ENCODE measurements at regions not wholly inside any gene's neighbourhood (a gene's known extent, or its start where the extent isn't known, plus 50 kb on each side); places are given as distances from the start of the nearest gene placed in this dataset.
"Not testable (repeated sequence)": the region's sequence is repeated elsewhere in the genome, so short reads cannot be mapped to it uniquely, and the experiment has no call there.

DNA sequence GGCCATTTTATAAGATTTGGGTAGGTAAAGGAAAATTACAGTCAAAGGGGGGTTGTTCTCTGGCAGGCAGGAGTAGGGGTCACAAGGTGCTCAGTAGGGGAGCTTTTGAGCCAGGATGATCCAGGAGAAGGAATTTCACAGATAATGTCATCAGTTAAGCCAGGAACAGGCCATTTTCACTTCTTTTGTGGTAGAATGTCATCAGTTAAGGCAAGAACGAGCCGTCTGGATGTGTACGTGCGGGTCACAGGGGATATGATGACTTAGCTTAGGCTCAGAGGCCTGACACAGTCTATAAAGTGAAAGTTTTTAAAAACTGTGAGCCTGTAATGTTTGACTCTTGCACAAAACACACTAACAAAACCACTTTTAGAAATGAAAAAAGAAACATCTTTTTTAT lies 1371.3 kb upstream of the RAG2 start:
- not testable (repeated sequence) for DNase-seq

DNA sequence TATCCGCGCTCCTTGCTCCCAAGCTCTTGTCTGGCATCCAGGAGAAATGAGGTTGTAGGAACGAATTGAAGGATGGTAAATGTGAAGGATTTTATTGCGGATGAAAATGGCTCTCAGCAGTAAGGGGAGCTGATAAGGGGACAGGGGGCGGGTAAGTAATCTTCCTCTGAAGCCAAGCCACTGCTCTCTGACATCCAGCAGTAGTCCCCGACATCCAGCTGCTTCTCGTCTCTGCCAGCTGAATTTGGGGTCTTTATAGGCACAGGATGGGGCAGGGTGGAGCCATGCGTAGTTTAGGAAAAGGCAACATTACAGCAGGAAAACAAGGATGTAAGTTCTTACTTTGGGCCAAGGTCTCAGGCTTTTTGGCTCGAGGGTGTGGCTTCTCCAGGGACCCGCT lies 1370.1 kb upstream of the RAG2 start:
- no peak for DNase-seq

DNA sequence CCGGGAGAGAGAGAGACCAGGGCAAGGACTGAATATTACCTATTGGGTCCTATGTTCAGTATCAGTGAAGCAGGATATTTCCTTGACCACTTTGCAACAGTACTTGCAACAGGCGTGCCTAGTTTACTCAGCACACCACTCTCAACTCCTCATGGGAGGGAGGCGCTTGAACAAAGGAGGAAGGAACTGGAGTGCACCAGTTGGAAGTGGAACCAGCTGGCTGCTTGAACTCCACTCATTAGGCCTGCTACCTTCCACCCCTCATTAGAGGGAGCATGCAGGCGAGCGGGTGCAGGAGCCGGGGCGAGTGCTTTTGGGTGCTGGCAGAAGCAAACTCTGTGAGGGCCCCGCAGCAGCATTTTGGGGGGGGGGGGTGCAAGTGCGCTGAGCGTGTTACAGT lies 1369.6 kb upstream of the RAG2 start:
- no peak for DNase-seq

DNA sequence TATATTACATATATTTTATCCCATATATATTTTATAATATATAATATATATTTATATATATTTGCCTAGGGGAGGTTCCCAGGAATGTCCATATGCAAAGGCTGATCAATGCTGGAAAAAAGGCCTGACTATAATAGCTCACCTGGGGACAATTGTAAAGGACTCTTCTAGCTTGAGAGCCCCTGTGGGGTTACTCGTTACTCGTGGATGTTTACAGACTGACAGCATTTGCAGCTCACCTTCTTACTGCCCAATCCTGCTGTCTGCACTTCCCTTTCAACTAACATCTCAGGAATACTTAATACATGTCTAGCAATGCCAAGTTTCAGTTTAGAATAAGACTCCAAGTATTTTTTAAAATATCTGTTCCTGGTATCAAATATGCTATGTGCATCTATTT lies 1365.4 kb upstream of the RAG2 start:
- DNase-seq: no peak

DNA sequence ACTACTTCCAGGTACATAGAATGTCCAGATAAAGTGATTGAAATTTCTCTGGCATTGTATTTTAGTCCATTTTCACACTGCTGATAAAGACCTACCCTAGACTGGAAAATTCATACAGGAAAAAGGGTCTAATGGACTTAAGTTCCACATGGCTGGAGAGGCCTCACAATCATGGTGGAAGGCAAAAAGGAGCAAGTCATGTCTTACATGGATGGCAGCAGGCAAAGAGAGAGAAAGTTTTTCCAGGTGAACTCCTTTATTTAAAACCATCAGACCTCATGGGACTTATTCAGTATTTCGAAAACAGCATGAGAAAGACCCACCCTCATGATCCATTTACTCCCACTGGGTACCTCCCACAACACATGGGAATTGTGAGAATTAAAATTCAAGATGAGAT lies 1359.7 kb upstream of the RAG2 start:
- DNase-seq: no peak

DNA sequence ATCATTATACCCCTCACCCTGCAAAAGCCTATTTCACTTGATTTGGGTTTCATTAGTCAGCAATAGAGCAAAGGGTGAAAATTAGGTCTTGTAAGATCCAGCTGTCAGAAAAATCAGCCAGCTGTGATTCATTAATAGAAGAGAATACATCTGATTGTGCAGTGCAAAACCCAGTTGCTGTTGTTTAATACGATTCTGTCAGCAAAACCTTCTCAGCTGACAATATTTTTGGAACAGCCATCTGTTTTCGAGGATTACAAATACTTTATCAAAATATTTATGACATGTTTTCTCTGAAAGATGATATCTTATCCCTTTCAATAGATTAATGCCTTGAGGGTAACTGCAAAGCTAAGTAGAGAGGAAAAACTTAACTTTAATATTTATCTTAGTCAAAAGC lies 1354.0 kb upstream of the RAG2 start:
- DNase-seq: no peak

DNA sequence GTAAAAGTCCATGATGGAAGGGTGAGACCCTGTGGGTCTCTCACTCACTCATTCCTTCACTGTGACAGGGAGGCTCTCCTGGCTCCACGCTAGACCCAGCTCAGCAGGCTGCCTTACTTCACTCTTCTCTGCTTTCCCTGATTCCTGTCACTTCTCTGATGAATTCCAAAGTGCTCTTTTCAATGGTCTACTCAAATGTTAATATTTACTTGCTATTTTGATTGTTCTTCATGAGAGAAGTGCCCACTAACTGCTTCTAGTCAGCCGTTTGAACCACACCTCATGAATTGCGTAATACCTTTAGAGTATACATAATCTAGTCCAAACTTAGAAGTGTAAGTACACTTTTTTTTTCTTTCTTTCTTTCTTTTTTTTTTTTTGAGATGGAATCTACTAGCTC lies 1350.2 kb upstream of the RAG2 start:
- no peak for DNase-seq

DNA sequence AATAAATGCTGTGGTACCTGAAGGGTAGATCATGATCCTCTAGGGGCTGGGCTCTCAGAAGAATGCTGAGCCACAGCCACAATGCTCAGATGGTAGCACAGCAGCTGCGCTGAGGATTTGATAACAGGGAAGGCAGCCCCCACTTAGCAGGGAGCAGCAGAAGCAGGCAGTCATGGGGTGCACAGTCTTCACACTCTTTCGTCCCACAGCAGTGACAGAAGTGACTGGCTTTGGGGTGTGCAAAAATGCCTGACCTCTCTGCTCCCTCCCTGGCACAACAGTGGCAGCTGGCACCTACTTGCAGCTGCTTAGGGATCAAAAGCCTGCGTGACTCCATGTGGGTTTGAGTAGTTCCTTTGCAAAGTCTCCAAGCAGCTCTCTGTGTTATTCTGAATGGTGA lies 1349.8 kb upstream of the RAG2 start:
- no peak for DNase-seq

DNA sequence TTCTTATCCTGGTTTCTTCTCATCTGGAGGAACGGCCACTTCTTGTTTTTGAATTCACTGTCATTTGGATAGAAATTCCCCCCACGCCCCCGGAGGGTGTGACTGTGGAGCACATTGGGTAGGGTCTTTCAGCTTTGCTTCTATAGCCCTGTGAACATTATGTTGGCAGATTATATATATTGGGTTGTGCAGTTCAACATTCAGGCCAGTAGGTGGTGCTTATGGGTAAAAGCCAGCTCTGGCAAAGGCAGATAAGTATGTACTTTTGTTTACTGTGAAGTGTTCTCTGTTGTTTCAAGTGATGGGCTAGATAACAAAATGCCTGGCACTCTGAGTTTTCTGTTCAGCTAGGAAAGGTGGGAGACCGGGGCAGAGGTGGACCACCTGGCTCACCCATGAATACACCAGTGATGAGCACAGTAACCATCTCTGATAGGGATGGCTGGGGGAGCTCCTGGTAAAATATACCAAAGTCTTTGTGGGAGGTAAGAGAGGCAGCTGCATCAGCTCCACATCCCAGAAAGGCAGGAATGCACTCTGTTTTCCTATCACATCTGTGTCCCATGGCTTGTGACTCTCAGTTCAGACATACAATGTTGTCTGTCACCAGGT lies 1348.2 kb upstream of the RAG2 start:
- no peak for DNase-seq

DNA sequence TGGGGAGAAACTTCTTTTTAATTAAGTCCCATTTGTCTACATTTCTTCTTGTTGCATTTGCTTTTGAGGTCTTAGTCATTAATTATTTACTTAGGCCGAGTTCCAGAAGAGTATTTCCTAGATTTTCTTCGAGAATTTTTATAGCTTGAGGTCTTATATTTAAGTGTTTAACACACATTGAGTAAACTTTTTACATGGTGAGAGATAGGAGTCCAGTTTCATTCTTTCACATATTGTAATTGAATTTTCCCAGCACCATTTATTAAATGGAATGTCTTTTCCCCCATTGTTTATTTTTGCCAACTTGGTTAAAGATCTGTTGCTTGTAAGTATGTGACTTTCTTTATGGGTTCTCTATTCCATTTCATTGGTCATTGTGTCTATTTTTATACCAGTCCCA lies 1344.0 kb upstream of the RAG2 start:
- no peak for DNase-seq

DNA sequence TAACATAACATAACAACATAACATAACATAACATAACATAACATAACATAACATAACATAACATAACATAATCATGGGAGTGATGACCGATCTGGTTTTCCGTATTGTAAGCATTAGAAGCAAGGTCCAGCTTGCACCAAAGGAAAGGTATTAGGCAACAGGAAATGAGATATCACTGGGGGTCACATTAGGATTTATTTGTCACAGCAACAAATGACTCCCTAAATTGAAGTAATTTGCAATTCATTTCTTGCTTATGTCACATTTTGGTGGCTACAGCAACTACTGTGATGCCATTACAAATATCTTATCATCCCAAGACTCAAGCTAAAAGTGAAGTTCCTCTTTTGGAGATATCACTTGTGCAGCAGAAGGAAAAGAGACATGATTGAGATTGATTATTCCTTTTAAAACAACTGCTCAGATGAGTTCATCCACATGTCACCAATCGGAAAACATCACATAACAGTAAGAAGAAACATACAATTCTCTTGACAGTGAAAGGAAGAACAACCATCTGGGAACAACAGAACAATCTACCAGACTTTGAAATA lies 1331.1 kb upstream of the RAG2 start:
- DNase-seq: no peak

DNA sequence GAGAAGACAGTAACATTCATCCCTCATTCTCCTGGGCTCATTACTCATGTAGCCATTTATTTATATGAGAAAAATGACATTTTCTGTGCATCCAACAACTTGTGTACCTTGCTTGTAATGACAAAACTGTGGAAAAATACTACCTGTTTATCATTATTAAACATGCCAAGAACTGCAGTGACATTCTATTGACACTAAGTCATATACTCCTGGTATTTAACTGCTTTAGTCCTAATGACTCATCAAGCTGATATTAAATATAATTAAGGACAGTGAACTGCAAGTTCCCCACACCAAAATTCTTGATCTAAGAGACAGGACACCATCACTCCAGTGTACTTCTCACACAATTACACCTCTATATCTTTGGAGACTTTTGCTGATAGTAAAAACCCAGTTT lies 1328.7 kb upstream of the RAG2 start:
- DNase-seq: no peak

DNA sequence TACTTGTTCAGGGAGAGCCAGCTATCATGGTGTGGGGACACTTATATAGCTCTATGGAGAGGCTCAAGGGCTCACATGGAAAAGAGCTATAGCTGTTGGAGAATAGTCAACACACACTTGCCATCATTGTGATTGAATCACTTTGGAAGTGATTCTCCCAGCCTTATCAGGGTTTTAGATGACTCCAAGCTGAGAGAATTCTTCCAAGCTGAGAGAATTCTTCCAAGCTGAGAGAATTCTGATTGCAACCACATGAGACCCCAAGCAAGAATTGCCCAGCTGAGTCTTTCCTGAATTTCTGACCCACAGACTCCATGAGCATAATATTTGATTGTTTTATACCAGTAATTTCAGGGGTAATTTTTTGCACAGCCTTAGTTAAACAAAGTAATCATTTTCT lies 1318.3 kb upstream of the RAG2 start:
- DNase-seq: no peak

DNA sequence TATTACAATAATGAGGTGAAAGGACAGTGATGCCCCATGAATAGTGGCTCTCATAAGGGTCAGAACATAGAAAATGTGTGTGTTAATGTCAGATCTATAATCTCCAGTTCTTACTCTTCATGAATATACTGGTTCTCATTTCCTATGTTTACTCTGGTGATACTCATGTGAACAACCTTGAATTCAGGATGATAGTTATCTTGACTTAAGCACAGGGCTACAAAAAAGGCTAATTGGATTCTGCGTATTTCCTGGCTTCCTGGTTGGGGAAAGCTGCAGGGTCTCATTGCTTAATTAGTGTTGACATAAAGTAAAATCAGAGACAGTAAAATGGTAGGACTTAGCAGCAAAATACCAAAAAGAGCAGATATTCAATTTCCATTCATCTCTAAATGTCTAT lies 1316.8 kb upstream of the RAG2 start:
- no peak for DNase-seq

DNA sequence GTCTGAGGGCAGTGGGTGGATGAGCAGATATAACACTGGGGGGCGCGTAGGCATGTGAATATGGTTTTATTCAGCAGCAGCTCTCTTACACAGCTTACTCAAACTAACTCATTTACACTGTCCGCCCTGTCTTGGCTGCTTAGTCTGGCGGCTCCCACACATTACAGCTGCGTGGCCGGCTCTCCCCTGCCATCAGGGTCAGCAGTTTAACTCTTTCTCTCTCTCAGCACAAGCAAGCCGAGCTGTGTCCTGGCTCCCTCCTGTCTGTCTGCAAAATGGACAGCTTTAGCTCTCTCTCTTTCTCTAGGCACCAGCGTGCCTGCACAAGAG lies 1310.1 kb upstream of the RAG2 start:
- no peak for DNase-seq

DNA sequence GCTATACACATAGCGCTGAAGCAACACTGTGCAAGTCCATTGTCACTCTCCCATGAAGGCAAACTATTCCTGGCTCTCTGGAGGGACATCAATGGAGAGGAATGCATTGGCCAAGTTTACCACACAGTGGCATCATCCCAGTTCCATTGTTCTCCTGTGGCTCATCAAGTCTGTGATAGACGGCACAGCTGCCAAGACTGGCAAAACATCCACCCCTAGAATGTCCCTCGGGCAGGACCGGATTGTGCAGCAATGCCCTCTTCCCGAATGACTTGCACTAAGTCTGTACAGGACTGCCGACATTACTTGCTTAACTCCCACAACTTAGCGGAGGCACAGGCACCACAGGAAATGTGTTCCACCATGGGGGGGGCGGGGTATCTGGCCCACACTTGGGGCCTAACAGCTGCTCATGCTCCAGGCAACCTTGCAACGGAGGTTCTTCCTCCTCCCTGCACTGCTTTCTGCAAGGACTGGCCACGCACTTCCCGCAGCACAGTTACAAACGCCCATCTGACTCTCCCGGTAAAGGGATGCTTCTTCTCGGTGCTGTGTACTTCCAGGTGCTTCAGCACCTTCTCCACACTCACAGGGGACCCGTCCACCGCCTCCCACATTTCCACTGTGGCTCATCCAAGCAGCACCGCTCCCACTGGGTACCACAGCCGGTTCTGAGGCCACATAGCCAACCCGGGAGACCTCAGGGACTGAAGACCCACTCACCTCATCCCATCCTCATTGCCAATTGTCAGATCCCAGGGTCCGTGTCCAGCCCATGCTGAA lies 1309.6 kb upstream of the RAG2 start:
- no peak for DNase-seq

DNA sequence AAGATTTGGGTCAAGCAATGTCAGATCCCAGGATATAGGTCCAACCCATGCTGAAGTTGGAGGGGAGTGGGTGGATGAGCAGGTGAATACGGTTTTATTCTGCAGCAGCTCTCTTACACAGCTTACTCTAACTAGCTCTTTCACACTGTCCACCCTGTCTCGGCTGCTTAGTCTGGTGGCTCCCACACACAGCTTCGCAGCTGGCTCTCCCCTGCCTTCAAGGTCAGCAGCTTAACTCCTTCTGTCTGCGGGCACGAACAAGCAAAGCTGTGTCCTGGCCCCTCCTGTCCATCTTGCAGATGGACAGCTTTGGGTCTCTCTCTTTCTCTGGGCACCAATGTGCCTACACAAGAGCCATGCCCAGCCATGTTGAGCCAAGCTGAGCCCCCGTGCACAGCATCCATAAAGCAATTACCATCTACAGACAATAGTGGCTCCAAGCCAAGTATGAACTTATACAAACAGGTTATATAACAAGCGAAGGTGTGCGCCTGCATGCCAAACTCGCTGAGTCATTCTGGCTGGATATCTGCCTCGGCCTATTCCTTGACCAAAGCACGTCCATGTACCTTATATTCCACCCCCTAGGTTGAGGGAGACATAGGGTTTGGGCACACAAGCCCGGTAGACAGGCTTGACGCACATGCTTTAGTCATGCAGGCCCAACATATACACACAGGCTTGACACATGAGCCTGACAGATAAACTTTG lies 1307.8 kb upstream of the RAG2 start:
- DNase-seq: no peak

DNA sequence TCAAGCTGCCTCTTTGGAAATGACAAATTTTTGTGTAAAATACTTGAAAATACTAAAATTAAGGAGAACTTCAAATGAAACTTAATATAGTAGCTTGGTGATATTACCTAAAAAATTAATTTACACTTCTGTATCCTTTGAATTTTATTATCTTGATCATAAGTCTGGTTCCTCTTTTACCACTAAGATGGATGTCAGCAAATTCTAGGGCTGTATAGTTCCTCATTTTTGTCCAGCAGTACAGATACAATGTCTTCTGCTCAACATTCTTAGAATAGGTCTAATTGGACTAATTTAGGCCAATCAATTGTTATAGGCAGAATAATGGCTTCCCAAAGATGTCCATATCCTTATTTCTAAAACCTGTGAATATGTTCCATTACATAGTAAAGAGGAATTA lies 1298.0 kb upstream of the RAG2 start:
- no peak for DNase-seq

DNA sequence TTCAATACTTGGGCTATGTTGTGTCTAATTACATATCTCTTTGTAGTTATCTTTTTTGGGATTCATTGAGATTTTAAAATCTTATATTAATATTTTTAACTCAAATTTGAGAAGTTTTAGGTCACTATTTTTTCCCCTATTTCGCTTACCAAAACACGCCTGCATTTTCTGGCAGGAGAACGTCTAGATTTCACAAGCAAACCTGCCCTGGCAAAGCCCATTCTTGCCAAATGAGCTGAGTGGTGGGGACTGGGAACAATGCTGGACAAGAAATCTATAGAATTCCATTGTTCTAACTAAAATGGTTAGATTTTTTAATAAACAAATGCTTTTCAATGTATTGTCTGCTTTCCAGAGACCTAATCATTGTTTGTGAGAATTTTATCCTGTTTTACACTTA lies 1283.7 kb upstream of the RAG2 start:
- no peak for DNase-seq

DNA sequence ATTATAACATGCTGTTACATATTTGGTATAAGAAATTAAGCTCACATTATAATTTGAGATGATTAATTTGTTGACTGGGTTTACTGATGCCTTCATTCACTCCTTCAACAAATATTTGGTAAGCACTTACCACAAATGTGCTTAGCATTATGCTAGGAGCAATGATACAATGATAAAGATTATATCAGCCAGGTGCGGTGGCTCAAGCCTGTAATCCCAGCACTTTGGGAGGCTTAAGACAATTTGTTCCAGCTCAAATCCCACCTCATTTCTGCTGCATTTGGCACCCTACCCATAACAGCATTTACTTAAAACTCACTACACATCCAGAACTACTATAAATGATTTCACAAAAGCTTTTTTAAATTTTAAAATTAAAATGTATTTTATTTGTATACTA lies 1263.6 kb upstream of the RAG2 start:
- no peak for DNase-seq

DNA sequence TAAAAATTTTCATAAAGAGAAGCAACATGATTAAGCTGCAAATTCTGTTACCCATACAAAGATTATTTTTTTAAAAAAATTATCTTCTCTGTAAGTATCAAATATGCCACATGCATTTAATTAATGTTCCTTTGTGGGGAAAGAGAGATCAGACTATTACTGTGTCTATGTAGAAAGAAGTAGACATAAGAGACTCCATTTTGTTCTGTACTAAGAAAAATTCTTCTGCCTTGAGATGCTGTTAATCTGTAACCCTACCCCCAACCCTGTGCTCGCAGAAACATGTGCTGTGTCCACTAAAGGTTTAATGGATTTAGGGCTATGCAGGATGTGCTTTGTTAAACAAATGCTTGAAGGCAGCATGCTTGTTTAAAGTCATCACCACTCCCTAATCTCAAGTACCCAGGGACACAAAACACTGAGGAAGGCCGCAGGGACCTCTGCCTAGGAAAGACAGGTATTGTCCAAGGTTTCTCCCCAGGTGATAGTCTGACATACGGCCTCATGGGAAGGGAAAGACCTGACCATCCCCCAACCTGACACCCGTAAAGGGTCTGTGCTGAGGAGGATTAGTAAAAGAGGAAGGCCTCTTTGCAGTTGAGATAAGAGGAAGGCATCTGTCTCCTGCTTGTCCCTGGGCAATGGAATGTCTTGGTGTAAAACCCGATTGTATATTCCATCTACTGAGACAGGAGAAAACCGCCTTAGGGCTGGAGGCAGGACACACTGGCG lies 1260.9 kb upstream of the RAG2 start:
- DNase-seq: not testable (repeated sequence)

DNA sequence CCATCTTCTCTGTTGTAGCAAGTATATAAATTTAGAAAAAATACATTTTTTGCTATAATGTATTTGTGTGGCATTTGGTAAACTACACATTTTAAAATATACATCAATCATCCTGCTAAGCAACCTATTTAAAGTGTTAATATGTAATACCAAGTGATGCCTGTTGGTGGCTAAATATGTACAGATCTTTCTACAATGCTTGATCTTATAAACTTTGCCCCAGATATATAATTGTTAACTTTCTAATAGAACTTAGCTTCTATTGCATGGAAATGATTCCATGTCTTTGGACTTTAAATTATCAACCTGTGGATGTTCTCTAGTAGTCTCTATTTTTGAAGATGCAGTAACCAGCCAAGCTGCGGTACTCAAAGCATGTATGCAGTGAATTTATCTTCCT lies 1260.4 kb upstream of the RAG2 start:
- DNase-seq: no peak

DNA sequence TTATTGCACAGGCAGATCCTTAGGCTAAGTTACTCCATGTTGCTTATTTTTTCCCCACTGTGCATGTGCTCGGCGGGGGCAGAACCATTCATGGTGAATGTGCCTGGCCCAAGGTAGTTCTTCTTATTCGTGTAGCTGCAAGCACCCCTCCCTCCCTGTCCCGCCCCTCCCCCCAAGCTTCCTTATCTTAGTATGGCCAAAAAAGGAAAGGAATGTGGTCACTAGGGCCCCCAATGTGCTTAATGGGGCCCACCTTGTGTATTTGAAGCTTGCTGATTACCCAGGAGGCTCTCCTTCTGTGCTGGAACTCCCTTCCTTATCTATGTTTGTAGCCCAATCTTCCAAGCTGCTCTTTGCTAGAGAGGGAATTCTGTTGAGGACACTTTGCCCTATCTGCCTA lies 1259.7 kb upstream of the RAG2 start:
- DNase-seq: no peak

DNA sequence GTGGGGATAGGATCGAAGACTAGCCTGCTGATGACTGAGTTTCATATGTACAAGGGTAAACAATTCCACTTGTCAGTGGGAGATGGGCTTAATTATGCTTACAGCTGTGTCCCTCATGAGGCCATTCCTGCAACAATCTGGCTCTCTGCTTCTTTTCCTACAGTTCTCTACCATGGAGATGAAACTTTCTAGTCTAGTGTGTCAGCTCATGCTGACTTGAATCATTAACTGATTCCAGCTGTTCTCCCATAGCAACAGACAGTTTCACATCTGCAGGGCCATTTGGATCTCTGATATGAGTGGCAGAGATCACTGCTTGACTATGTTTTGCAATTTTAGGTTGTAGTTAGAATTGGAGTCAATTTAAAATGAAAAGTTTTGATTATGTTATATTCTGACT lies 1251.7 kb upstream of the RAG2 start:
- DNase-seq: no peak
